ENCODE measurements at regions not wholly inside any gene's neighbourhood (a gene's known extent, or its start where the extent isn't known, plus 50 kb on each side); places are given as distances from the start of the nearest gene placed in this dataset.

DNA sequence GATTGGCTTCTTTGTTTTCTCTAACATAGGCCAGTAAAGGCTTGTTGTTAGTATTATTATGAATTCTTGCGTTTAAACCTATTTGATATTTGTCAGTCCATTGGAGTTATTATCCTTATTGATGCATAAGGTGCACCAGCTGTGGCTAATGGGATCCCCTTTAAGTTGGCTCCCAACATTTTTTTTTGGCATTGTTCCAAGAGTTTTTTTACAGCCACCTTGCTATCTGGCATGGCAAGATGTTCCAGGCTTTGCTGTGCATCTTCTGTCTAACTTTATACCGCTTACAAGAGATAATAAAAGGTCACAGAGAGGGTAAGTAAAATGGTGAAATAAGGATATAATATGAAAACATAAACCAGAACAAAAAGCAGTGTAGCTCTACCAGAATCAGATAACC is 157.5 kb upstream of the TACR1 start:
- ATAC-seq (no peak), DNase-seq (ENCODE audit: low spot score) (no peak)
- peaks cover 3% of the 10 kb centered on the region; the same call in 1 of the 3 replicates for H3K9me3 Mint-ChIP-seq
- Histone ChIP-seq H3K4me2 (no peak overlapping the region), H3K79me2 (replicated peaks; ENCODE audit: insufficient read depth) (no peaks in the 10 kb centered on the region), H3K4me3 (no peak overlapping the region), H3K9me2 (ENCODE audit: insufficient read depth) (0 out of 2 replicates have a peak, but pooled peaks cover 3% of the 10 kb centered on the region), H3F3A (replicated peaks; ENCODE audit: low read depth) (no peaks in the 10 kb centered on the region), H3K27me3 (ENCODE audit: insufficient read depth) (no peaks in the 10 kb centered on the region), H3K27ac (ENCODE audit: low read depth) (no peak overlapping the region), H2AFZ (no peak overlapping the region), H3K36me3 (ENCODE audit: insufficient read depth) (no peaks in the 10 kb centered on the region), H3K4me1 (ENCODE audit: insufficient read depth) (no peaks in the 10 kb centered on the region), H4K20me1 (replicated peaks; ENCODE audit: insufficient read depth) (no peaks in the 10 kb centered on the region)
- no peak for TF ChIP-seq REST (IDR thresholded peaks at IDR 0.05; ENCODE audit: unreplicated experiment)
- TF ChIP-seq ZNF462 (CRISPR knock-in tag; IDR thresholded peaks at IDR 0.05), result no peak
- no peak for TF ChIP-seq CREB1 (CRISPR knock-in tag; IDR thresholded peaks at IDR 0.05; ENCODE audit: low read depth)
- no peak for TF ChIP-seq EZH2 (IDR thresholded peaks at IDR 0.05; ENCODE audit: low read depth, unreplicated experiment)
- no peak for TF ChIP-seq ZNF114 (CRISPR knock-in tag; IDR thresholded peaks at IDR 0.05)
- TF ChIP-seq, protein P1, sequence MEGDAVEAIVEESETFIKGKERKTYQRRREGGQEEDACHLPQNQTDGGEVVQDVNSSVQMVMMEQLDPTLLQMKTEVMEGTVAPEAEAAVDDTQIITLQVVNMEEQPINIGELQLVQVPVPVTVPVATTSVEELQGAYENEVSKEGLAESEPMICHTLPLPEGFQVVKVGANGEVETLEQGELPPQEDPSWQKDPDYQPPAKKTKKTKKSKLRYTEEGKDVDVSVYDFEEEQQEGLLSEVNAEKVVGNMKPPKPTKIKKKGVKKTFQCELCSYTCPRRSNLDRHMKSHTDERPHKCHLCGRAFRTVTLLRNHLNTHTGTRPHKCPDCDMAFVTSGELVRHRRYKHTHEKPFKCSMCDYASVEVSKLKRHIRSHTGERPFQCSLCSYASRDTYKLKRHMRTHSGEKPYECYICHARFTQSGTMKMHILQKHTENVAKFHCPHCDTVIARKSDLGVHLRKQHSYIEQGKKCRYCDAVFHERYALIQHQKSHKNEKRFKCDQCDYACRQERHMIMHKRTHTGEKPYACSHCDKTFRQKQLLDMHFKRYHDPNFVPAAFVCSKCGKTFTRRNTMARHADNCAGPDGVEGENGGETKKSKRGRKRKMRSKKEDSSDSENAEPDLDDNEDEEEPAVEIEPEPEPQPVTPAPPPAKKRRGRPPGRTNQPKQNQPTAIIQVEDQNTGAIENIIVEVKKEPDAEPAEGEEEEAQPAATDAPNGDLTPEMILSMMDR (conservative IDR thresholded peaks at IDR 0.05; ENCODE audit: low read depth in 2 of 2), result no peak
- no peak for TF ChIP-seq ZNF331 (CRISPR knock-in tag; IDR thresholded peaks at IDR 0.05; ENCODE audit: low read depth)
- TF ChIP-seq, protein P2, sequence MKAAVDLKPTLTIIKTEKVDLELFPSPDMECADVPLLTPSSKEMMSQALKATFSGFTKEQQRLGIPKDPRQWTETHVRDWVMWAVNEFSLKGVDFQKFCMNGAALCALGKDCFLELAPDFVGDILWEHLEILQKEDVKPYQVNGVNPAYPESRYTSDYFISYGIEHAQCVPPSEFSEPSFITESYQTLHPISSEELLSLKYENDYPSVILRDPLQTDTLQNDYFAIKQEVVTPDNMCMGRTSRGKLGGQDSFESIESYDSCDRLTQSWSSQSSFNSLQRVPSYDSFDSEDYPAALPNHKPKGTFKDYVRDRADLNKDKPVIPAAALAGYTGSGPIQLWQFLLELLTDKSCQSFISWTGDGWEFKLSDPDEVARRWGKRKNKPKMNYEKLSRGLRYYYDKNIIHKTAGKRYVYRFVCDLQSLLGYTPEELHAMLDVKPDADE (IDR thresholded peaks at IDR 0.05), result no peak
- no peaks in the 10 kb centered on the region; the same call in 2 of the 3 replicates for H3K36me3 Mint-ChIP-seq (ENCODE audit: low read depth)
- H3K4me1 Mint-ChIP-seq, result peaks cover 10% of the 10 kb centered on the region
- H3K4me3 Mint-ChIP-seq, result no peak overlapping the region
- peaks cover 1% of the 10 kb centered on the region for H3K27me3 Mint-ChIP-seq (ENCODE audit: insufficient read depth, low read depth, poor library complexity)
- no peak overlapping the region for H3K27ac Mint-ChIP-seq

Data from GM23338 (cell line).